Heart right ventricle (tissue), 16 donors: ENCODE measurements at regions not wholly inside any gene's neighbourhood (a gene's known extent, or its start where the extent isn't known, plus 50 kb on each side); places are given as distances from the start of the nearest gene placed in this dataset.

Source experiments
- ATAC-seq, 8 donors: fragments of 200-7000 bp; cut with Tn5 transposase; one replicate each; pipeline ENCODE4 v1.9.1; 2020; ENCODE audit warnings: mild to moderate bottlenecking in 8 of 8, moderate library complexity in 8 of 8, moderate number of reproducible peaks in 1 of 8
- DNase-seq, 2 donors: peaks; one replicate each; pipeline ENCODE4 v3.0.0-alpha.2; 2020
- H3K27ac ChIP-seq, 10 donors: fragments of 200-600 bp; sonication (generic) in 2 of 10; one replicate each; pipeline versions ENCODE4 v1.5.0 to v1.8.0; 2020 to 2022; ENCODE audit warnings: mild to moderate bottlenecking in 3 of 10
- H3K27me3 ChIP-seq, 7 donors: fragments of 200-600 bp; one replicate each; pipeline ENCODE4 v1.8.0; 2021 to 2022; ENCODE audit warnings: mild to moderate bottlenecking in 2 of 7
- H3K36me3 ChIP-seq, 9 donors: fragments of 200-600 bp; sonication (generic) in 1 of 9; one replicate each; pipeline versions ENCODE4 v1.5.0 to v1.8.0; 2020 to 2022; ENCODE audit warnings: mild to moderate bottlenecking in 2 of 9
- H3K4me1 ChIP-seq, 9 donors: fragments of 200-600 bp; sonication (generic) in 1 of 9; one replicate each; pipeline versions ENCODE4 v1.5.0 to v1.8.0; 2020 to 2022; ENCODE audit warnings: mild to moderate bottlenecking in 4 of 9
- H3K4me3 ChIP-seq, 10 donors: fragments of 200-600 bp; sonication (generic) in 2 of 10; one replicate each; pipeline versions ENCODE4 v1.5.0 to v1.8.0; 2020 to 2022; ENCODE audit warnings: mild to moderate bottlenecking in 7 of 10, moderate library complexity in 2 of 10
- H3K9me3 ChIP-seq, 11 donors: fragments of 200-600 bp in 10 of 11; sonication (generic) in 2 of 11; one replicate each; pipeline versions ENCODE4 v1.5.0 to v1.8.0; 2013 to 2022; ENCODE audit warnings: mild to moderate bottlenecking in 2 of 11, control low read depth in 1 of 11, moderate library complexity in 1 of 11
- CTCF ChIP-seq, 9 donors: fragments of 200-600 bp; sonication (generic) in 2 of 9; IDR thresholded peaks; one replicate each; pipeline versions ENCODE4 v1.5.0 to v1.8.0; 2021 to 2022; ENCODE audit warnings: antibody characterized with exemption in 9 of 9, mild to moderate bottlenecking in 5 of 9, moderate library complexity in 1 of 9
- WGBS, 2 donors: extraction: QIAGEN DNeasy Blood & Tissue Kit; methylation state at CpG; one replicate each; pipeline ENCODE4 v1.1.7; 2013; ENCODE audit warnings: inconsistent platforms in 1 of 2; 5-methylcytosine and 5-hydroxymethylcytosine counted together
- intact Hi-C, 10 donors: fragments of 100-400 bp; cut with DNase I; formaldehyde crosslinking; loops; one replicate each; pipeline versions ENCODE4 v1.11.1 to v1.14.2; 2022
- donor health status: Arrhythmogenic right ventricular cardiomyopathy.
- donor health status: ischemic (EF 13 %, LVEDD 7.1; RV severe dilation, severe dysfunction).
- donor health status: healthy with polysubstance abuse.
- donor health status: DM: no; HTN: yes; CAD: no.
- donor health status: DM: no; HTN: no; CAD: no.
- donor health status: ischemic (EF 25% LVEDD 6.9; RV normal size, moderate dysfunction).
- donor health status: ischemic (EF 25% LVEDD 5.7; RV mildly dilated, moderate dysfunction).
- donor health status: healthy.
- donor health status: DM: yes; HTN: yes; CAD: no.
- donor health status: Ischemic cardiomyopathy.
- donor health status: ischemic (EF 35%, LVEDD 5.7; RV mildly dilated, moderate dysfunction).
- donor health status: nonischemic (EF 11% LVEDD 7.7; RV severe dilation, severe dysfunction).
- donor health status: DM: yes; HTN: yes; CAD: no.
- donor health status: PGD.
- donor health status: ischemic (EF 29% LVEDD 5.4; RV normal size, mild dysfunction).
- donor health status: nonischemic (EF 23%, LVEDD 6.1; RV moderate dilation, normal function).

GRCh38 chr3:72128921-72129320 lies 344.0 kb upstream of the PROK2 start:
- peaks cover 0 to 28% (median 8%) of the 10 kb centered on the region in 9 donors for H3K4me1 ChIP-seq
- no peaks in the 10 kb centered on the region for H3K27me3 ChIP-seq
- 71 to 77% methylated on average over 2 of the region's 2 CpGs for WGBS, 2 donors
- H3K36me3 ChIP-seq: no peaks in the 10 kb centered on the region
- no peak overlapping the region for H3K4me3 ChIP-seq
- H3K27ac ChIP-seq: peak overlapping the region in 1 of 10 donors; percentile 0
- intact Hi-C loops: no loop called here
- peaks cover 0 to 6% (median 0%) of the 10 kb centered on the region in 11 donors for H3K9me3 ChIP-seq
- DNase-seq (no peak), ATAC-seq (no peak)
- no peak for TF ChIP-seq CTCF (IDR thresholded peaks at IDR 0.05)

- no peak overlapping the region for H3K4me3 ChIP-seq
- ATAC-seq (peak in 1 of 8 donors; percentile 20), DNase-seq (no peak)
- intact Hi-C loops: no loop called here
- WGBS, 2 donors: 94% methylated on average over 3 of the region's 3 CpGs
- no peak for TF ChIP-seq CTCF (IDR thresholded peaks at IDR 0.05)
- H3K36me3 ChIP-seq: no peaks in the 10 kb centered on the region
- H3K27me3 ChIP-seq: no peaks in the 10 kb centered on the region
- peaks cover 0 to 32% (median 8%) of the 10 kb centered on the region in 9 donors for H3K4me1 ChIP-seq
- peaks cover 0 to 6% (median 0%) of the 10 kb centered on the region in 11 donors for H3K9me3 ChIP-seq
- H3K27ac ChIP-seq: peak overlapping the region in 1 of 10 donors; percentile 60
Observed at GRCh38 chr3:72127844-72128243, 342.9 kb upstream of the PROK2 start.

- intact Hi-C loops: no loop called here
- Histone ChIP-seq H3K27me3 (no peaks in the 10 kb centered on the region), H3K9me3 (peaks cover 0 to 6% (median 0%) of the 10 kb centered on the region in 11 donors), H3K4me1 (peaks cover 0 to 32% (median 8%) of the 10 kb centered on the region in 9 donors), H3K4me3 (no peak overlapping the region), H3K27ac (peak overlapping the region in 1 of 10 donors; percentile 60), H3K36me3 (no peaks in the 10 kb centered on the region)
- WGBS, 2 donors: 90 to 97% methylated on average over 4 of the region's 4 CpGs
- no peak for ATAC-seq
- TF ChIP-seq CTCF (IDR thresholded peaks at IDR 0.05): no peak
- DNase-seq: no peak
Observed at GRCh38 chr3:72127224-72127612, 342.3 kb upstream of the PROK2 start.

GRCh38 chr3:72126441-72127223 lies 341.7 kb upstream of the PROK2 start:
- TF ChIP-seq CTCF (IDR thresholded peaks at IDR 0.05): no peak
- Histone ChIP-seq H3K9me3 (peaks cover 0 to 6% (median 0%) of the 10 kb centered on the region in 11 donors), H3K4me1 (peaks cover 0 to 32% (median 8%) of the 10 kb centered on the region in 9 donors), H3K4me3 (no peak overlapping the region), H3K27me3 (no peaks in the 10 kb centered on the region), H3K36me3 (no peaks in the 10 kb centered on the region), H3K27ac (peak overlapping the region in 1 of 10 donors; percentile 60)
- intact Hi-C loops: no loop called here
- no peak for DNase-seq
- ATAC-seq: no peak
- WGBS, 2 donors: 84% methylated on average over 8 of the region's 8 CpGs
